ENCODE measurements at regions not wholly inside any gene's neighbourhood (a gene's known extent, or its start where the extent isn't known, plus 50 kb on each side); places are given as distances from the start of the nearest gene placed in this dataset.

- no peak for DNase-seq (ENCODE audit: low spot score)
- Histone ChIP-seq H3K36me3 (no peaks in the 10 kb centered on the region), H2AFZ (replicated peaks) (no peak overlapping the region), H4K20me1 (ENCODE audit: low read depth) (no peaks in the 10 kb centered on the region), H3K4me3 (no peak overlapping the region), H3K27me3 (no peaks in the 10 kb centered on the region), H3K4me2 (no peak overlapping the region), H3F3A (ENCODE audit: low read depth) (no peaks in the 10 kb centered on the region), H3K27ac (no peak overlapping the region), H3K4me1 (peaks cover 10% of the 10 kb centered on the region), H3K9ac (no peak overlapping the region), H3K79me2 (ENCODE audit: low read depth) (no peaks in the 10 kb centered on the region), H3K9me3 (ENCODE audit: low read depth) (no peaks in the 10 kb centered on the region)
- H3K4me3 Mint-ChIP-seq: no peak overlapping the region
- no peaks in the 10 kb centered on the region for H3K9me3 Mint-ChIP-seq
- TF ChIP-seq EZH2phosphoT487 (IDR thresholded peaks at IDR 0.05): no peak
- TF ChIP-seq EZH2 (IDR thresholded peaks at IDR 0.05): no peak
- TF ChIP-seq, protein P1, sequence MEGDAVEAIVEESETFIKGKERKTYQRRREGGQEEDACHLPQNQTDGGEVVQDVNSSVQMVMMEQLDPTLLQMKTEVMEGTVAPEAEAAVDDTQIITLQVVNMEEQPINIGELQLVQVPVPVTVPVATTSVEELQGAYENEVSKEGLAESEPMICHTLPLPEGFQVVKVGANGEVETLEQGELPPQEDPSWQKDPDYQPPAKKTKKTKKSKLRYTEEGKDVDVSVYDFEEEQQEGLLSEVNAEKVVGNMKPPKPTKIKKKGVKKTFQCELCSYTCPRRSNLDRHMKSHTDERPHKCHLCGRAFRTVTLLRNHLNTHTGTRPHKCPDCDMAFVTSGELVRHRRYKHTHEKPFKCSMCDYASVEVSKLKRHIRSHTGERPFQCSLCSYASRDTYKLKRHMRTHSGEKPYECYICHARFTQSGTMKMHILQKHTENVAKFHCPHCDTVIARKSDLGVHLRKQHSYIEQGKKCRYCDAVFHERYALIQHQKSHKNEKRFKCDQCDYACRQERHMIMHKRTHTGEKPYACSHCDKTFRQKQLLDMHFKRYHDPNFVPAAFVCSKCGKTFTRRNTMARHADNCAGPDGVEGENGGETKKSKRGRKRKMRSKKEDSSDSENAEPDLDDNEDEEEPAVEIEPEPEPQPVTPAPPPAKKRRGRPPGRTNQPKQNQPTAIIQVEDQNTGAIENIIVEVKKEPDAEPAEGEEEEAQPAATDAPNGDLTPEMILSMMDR (IDR thresholded peaks at IDR 0.05): no peak
- H3K36me3 Mint-ChIP-seq: no peaks in the 10 kb centered on the region
- peaks cover 23% of the 10 kb centered on the region for H3K27me3 Mint-ChIP-seq (ENCODE audit: insufficient read depth, low read depth)
- H3K4me1 Mint-ChIP-seq: peaks cover 18% of the 10 kb centered on the region
- no peak overlapping the region for H3K27ac Mint-ChIP-seq
Measured at GRCh38 chr5:174553556-174553955, 170.8 kb upstream of the MSX2 start.

DNA sequence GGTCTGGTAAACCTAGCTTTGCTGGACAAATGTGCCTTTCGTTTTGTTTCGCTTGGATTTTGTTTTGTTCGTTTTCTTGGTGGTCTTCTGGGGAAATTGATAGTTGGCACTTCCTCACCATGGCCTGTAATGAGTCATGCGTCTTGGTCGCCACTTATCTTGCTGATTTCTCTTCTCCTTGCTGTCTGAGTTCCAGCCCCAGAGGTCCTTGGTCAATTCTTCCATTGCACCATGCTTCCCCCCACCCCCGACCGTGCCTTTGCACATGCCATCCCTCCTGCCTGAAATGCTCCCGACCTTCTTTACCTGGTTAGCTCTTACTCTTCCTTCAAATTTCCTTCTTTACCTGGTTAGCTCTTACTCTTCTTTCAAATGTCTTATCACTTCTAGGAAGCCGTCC is 168.7 kb upstream of the MSX2 start:
- Histone ChIP-seq H4K20me1 (ENCODE audit: low read depth) (no peaks in the 10 kb centered on the region), H3K27ac (no peak overlapping the region), H3K4me3 (no peak overlapping the region), H3K4me2 (no peak overlapping the region), H3K27me3 (no peaks in the 10 kb centered on the region), H3K9ac (no peak overlapping the region), H2AFZ (replicated peaks) (no peak overlapping the region), H3K36me3 (no peaks in the 10 kb centered on the region), H3F3A (ENCODE audit: low read depth) (no peaks in the 10 kb centered on the region), H3K79me2 (ENCODE audit: low read depth) (no peaks in the 10 kb centered on the region), H3K9me3 (ENCODE audit: low read depth) (no peaks in the 10 kb centered on the region), H3K4me1 (peaks cover 3% of the 10 kb centered on the region)
- Mint-ChIP-seq H3K36me3 (no peaks in the 10 kb centered on the region), H3K4me1 (peaks cover 12% of the 10 kb centered on the region), H3K27me3 (ENCODE audit: insufficient read depth, low read depth) (peaks cover 15% of the 10 kb centered on the region), H3K27ac (no peak overlapping the region), H3K9me3 (peaks cover under 1% of the 10 kb centered on the region), H3K4me3 (no peak overlapping the region)
- TF ChIP-seq EZH2phosphoT487 (IDR thresholded peaks at IDR 0.05): no peak
- no peak for TF ChIP-seq EZH2 (IDR thresholded peaks at IDR 0.05)
- TF ChIP-seq, protein P1 (IDR thresholded peaks at IDR 0.05): no peak
- DNase-seq (ENCODE audit: low spot score): no peak

- TF ChIP-seq, protein P1 (IDR thresholded peaks at IDR 0.05): no peak
- TF ChIP-seq EZH2 (IDR thresholded peaks at IDR 0.05) (no peak), EZH2phosphoT487 (IDR thresholded peaks at IDR 0.05) (no peak)
- H3F3A ChIP-seq (ENCODE audit: low read depth): no peaks in the 10 kb centered on the region
- no peak overlapping the region for H2AFZ ChIP-seq (replicated peaks)
- no peak for DNase-seq (ENCODE audit: low spot score)
- Mint-ChIP-seq H3K4me1 (peaks cover 10% of the 10 kb centered on the region), H3K4me3 (no peak overlapping the region), H3K9me3 (peaks cover 2% of the 10 kb centered on the region), H3K27me3 (ENCODE audit: insufficient read depth, low read depth) (peaks cover 11% of the 10 kb centered on the region), H3K27ac (no peak overlapping the region), H3K36me3 (no peaks in the 10 kb centered on the region)
- no peaks in the 10 kb centered on the region for H3K27me3 ChIP-seq
- H3K36me3 ChIP-seq: no peaks in the 10 kb centered on the region
- H3K4me3 ChIP-seq: no peak overlapping the region
- no peaks in the 10 kb centered on the region for H3K4me1 ChIP-seq
- H3K27ac ChIP-seq: no peak overlapping the region
- no peaks in the 10 kb centered on the region for H3K9me3 ChIP-seq (ENCODE audit: low read depth)
- H3K9ac ChIP-seq: no peak overlapping the region
- H3K79me2 ChIP-seq (ENCODE audit: low read depth): no peaks in the 10 kb centered on the region
- no peak overlapping the region for H3K4me2 ChIP-seq
- H4K20me1 ChIP-seq (ENCODE audit: low read depth): no peaks in the 10 kb centered on the region
Measured at GRCh38 chr5:174556756-174557155, 167.6 kb upstream of the MSX2 start.

Data from neural progenitor cell (in vitro differentiated cells).